Heart right ventricle (tissue), 16 donors: ENCODE measurements at regions not wholly inside any gene's neighbourhood (a gene's known extent, or its start where the extent isn't known, plus 50 kb on each side); places are given as distances from the start of the nearest gene placed in this dataset.

Experiments used
- ATAC-seq, 8 donors: fragments of 200-7000 bp; cut with Tn5 transposase; one replicate each; pipeline ENCODE4 v1.9.1; 2020; ENCODE audit warnings: mild to moderate bottlenecking in 8 of 8, moderate library complexity in 8 of 8, moderate number of reproducible peaks in 1 of 8
- DNase-seq, 2 donors: peaks; one replicate each; pipeline ENCODE4 v3.0.0-alpha.2; 2020
- H3K27ac ChIP-seq, 10 donors: fragments of 200-600 bp; sonication (generic) in 2 of 10; one replicate each; pipeline versions ENCODE4 v1.5.0 to v1.8.0; 2020 to 2022; ENCODE audit warnings: mild to moderate bottlenecking in 3 of 10
- H3K27me3 ChIP-seq, 7 donors: fragments of 200-600 bp; one replicate each; pipeline ENCODE4 v1.8.0; 2021 to 2022; ENCODE audit warnings: mild to moderate bottlenecking in 2 of 7
- H3K36me3 ChIP-seq, 9 donors: fragments of 200-600 bp; sonication (generic) in 1 of 9; one replicate each; pipeline versions ENCODE4 v1.5.0 to v1.8.0; 2020 to 2022; ENCODE audit warnings: mild to moderate bottlenecking in 2 of 9
- H3K4me1 ChIP-seq, 9 donors: fragments of 200-600 bp; sonication (generic) in 1 of 9; one replicate each; pipeline versions ENCODE4 v1.5.0 to v1.8.0; 2020 to 2022; ENCODE audit warnings: mild to moderate bottlenecking in 4 of 9
- H3K4me3 ChIP-seq, 10 donors: fragments of 200-600 bp; sonication (generic) in 2 of 10; one replicate each; pipeline versions ENCODE4 v1.5.0 to v1.8.0; 2020 to 2022; ENCODE audit warnings: mild to moderate bottlenecking in 7 of 10, moderate library complexity in 2 of 10
- H3K9me3 ChIP-seq, 11 donors: fragments of 200-600 bp in 10 of 11; sonication (generic) in 2 of 11; one replicate each; pipeline versions ENCODE4 v1.5.0 to v1.8.0; 2013 to 2022; ENCODE audit warnings: mild to moderate bottlenecking in 2 of 11, control low read depth in 1 of 11, moderate library complexity in 1 of 11
- WGBS, 2 donors: extraction: QIAGEN DNeasy Blood & Tissue Kit; methylation state at CpG; one replicate each; pipeline ENCODE4 v1.1.7; 2013; ENCODE audit warnings: inconsistent platforms in 1 of 2; 5-methylcytosine and 5-hydroxymethylcytosine counted together
- intact Hi-C, 10 donors: fragments of 100-400 bp; cut with DNase I; formaldehyde crosslinking; loops; one replicate each; pipeline versions ENCODE4 v1.11.1 to v1.14.2; 2022
- TF ChIP-seq, protein P1 (sequence below), 9 donors: fragments of 200-600 bp; sonication (generic) in 2 of 9; IDR thresholded peaks; one replicate each; pipeline versions ENCODE4 v1.5.0 to v1.8.0; 2021 to 2022; ENCODE audit warnings: antibody characterized with exemption in 9 of 9, mild to moderate bottlenecking in 5 of 9, moderate library complexity in 1 of 9
- donor health status: Arrhythmogenic right ventricular cardiomyopathy.
- donor health status: ischemic (EF 13 %, LVEDD 7.1; RV severe dilation, severe dysfunction).
- donor health status: healthy with polysubstance abuse.
- donor health status: DM: no; HTN: yes; CAD: no.
- donor health status: DM: no; HTN: no; CAD: no.
- donor health status: ischemic (EF 25% LVEDD 6.9; RV normal size, moderate dysfunction).
- donor health status: ischemic (EF 25% LVEDD 5.7; RV mildly dilated, moderate dysfunction).
- donor health status: healthy.
- donor health status: DM: yes; HTN: yes; CAD: no.
- donor health status: Ischemic cardiomyopathy.
- donor health status: ischemic (EF 35%, LVEDD 5.7; RV mildly dilated, moderate dysfunction).
- donor health status: nonischemic (EF 11% LVEDD 7.7; RV severe dilation, severe dysfunction).
- donor health status: DM: yes; HTN: yes; CAD: no.
- donor health status: PGD.
- donor health status: ischemic (EF 29% LVEDD 5.4; RV normal size, mild dysfunction).
- donor health status: nonischemic (EF 23%, LVEDD 6.1; RV moderate dilation, normal function).

DNA sequence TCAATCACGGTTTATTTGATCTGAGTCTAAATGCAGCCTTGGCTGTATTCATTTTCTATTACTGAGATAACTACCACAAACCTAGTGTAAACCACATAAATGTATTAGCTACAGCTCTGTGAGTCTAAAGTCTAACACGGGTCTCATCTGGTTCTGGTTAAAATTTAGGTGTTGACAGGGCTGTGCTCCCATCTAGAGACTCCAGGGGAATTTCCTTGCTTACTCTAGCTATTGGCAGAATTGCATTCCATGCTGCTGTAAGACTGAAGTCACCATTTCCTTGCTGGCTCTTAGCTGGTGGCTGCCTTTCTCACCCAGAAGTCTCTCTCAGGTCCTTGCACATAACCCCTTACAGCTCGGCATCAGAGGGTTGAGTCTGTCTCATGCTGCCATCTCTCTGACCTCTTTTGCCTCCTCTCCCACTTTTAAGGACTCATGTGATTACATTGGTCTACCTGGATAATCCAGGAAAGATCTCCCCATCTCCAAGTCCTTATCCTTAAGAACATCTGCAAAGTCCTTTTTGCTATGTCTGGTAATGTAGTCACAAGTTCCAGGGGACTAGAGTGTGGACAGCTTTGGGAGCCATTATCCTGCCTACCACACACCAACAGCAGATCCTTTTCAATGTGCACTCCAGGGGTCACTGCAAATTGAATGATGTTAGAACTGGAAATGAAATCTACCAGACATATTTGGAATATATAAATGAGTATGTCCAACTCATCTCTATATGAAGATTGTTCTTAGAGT lies 207.0 kb upstream of the AGAP1 start:
- Histone ChIP-seq H3K4me3 (no peak overlapping the region), H3K36me3 (no peaks in the 10 kb centered on the region), H3K27me3 (peaks cover 0 to 32% (median 0%) of the 10 kb centered on the region in 7 donors), H3K9me3 (peaks cover 0 to 6% (median 0%) of the 10 kb centered on the region in 11 donors), H3K4me1 (peaks cover 0 to 3% (median 0%) of the 10 kb centered on the region in 9 donors), H3K27ac (peak overlapping the region in 1 of 10 donors; percentile 46)
- ATAC-seq (peak in 7 of 8 donors; percentile 53 to 89 (median 81)), DNase-seq (no peak)
- TF ChIP-seq, protein P1, sequence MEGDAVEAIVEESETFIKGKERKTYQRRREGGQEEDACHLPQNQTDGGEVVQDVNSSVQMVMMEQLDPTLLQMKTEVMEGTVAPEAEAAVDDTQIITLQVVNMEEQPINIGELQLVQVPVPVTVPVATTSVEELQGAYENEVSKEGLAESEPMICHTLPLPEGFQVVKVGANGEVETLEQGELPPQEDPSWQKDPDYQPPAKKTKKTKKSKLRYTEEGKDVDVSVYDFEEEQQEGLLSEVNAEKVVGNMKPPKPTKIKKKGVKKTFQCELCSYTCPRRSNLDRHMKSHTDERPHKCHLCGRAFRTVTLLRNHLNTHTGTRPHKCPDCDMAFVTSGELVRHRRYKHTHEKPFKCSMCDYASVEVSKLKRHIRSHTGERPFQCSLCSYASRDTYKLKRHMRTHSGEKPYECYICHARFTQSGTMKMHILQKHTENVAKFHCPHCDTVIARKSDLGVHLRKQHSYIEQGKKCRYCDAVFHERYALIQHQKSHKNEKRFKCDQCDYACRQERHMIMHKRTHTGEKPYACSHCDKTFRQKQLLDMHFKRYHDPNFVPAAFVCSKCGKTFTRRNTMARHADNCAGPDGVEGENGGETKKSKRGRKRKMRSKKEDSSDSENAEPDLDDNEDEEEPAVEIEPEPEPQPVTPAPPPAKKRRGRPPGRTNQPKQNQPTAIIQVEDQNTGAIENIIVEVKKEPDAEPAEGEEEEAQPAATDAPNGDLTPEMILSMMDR (IDR thresholded peaks at IDR 0.05) = no peak
- WGBS, 2 donors = 68% methylated on average over 3 of the region's 3 CpGs
- intact Hi-C loops = no loop called here

DNA sequence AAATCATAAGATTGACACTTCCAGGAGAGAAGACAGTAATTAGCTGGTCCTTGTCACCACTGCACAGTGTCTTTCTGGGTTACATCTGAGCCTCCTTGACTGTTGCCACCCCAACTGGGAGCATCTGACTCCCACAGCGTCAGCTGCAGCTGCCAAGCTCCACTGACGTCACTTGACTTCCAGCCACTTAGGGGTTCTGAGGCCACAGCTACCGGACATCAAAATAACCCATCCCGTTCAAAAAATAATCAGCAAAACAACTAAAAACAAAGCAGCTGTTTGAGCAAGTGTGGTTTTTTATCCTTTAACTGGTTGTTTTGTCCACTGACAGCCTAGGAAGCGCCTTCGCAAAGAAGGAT lies 206.5 kb upstream of the AGAP1 start:
- TF ChIP-seq, protein P1 (IDR thresholded peaks at IDR 0.05) = no peak
- peak overlapping the region in 1 of 10 donors; percentile 46 for H3K27ac ChIP-seq
- peaks cover 0 to 34% (median 2%) of the 10 kb centered on the region in 7 donors for H3K27me3 ChIP-seq
- no peaks in the 10 kb centered on the region for H3K36me3 ChIP-seq
- peaks cover 0 to 3% (median 0%) of the 10 kb centered on the region in 9 donors for H3K4me1 ChIP-seq
- peak in 6 of 8 donors; percentile 42 to 78 (median 57) for ATAC-seq
- intact Hi-C loops = no loop called here
- peaks cover 0 to 6% (median 0%) of the 10 kb centered on the region in 11 donors for H3K9me3 ChIP-seq
- H3K4me3 ChIP-seq = no peak overlapping the region
- 58 to 62% methylated on average over 6 of the region's 6 CpGs for WGBS, 2 donors
- peak in 1 of 2 donors; percentile 49 for DNase-seq

DNA sequence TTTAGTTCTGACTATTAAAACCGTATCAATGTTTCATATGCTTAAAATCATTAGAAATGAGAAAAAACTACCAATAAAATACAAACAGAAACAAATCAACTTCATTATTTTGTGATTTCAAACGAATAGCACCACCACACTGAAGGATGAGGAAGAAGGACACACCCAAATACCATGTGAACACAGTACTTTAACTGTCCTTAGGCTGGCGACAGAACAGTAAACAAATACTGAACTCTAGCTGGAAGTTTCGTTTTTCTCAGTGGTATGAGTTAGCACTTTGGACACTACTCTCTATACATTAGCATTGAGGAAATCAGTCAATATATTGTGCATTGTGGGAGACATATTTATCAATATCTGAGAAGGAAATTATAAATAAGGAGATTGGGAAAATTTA lies 202.4 kb upstream of the AGAP1 start:
- Histone ChIP-seq H3K9me3 (no peaks in the 10 kb centered on the region), H3K27me3 (peaks cover 0 to 32% (median 14%) of the 10 kb centered on the region in 7 donors), H3K27ac (no peak overlapping the region), H3K4me3 (no peak overlapping the region), H3K36me3 (no peaks in the 10 kb centered on the region), H3K4me1 (peaks cover 0 to 3% (median 0%) of the 10 kb centered on the region in 9 donors)
- DNase-seq (no peak), ATAC-seq (no peak)
- intact Hi-C loops = no loop called here
- WGBS, 2 donors = 73% methylated on average over 4 of the region's 4 CpGs
- TF ChIP-seq, protein P1 (IDR thresholded peaks at IDR 0.05) = no peak

DNA sequence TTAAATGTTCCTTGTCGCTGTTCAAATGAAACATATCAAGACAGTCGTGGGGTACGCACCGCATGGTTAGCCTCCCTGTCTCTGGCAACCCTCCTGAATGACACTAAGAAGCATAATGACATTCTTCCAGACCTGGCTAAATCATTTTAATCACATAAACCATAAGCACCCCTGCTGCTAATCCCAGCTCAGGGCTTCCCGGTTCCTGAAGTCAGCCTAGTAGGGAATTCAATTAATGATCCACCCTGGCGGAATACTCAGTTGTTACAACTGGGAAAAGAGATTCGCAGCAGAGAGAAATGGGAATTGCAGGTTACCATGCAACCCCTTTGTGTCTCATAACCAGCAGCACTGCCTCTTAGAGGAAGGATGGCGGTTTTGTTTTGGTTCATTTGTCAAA lies 200.8 kb upstream of the AGAP1 start:
- Histone ChIP-seq H3K9me3 (peaks cover 0 to 5% (median 0%) of the 10 kb centered on the region in 11 donors), H3K4me3 (no peak overlapping the region), H3K36me3 (no peaks in the 10 kb centered on the region), H3K27me3 (peaks cover 0 to 34% (median 14%) of the 10 kb centered on the region in 7 donors), H3K27ac (no peak overlapping the region), H3K4me1 (no peaks in the 10 kb centered on the region)
- intact Hi-C loops = no loop called here
- TF ChIP-seq, protein P1 (IDR thresholded peaks at IDR 0.05) = no peak
- 87% methylated on average over 8 of the region's 8 CpGs for WGBS, 2 donors
- ATAC-seq (no peak), DNase-seq (no peak)
